ENCODE measurements at regions not wholly inside any gene's neighbourhood (a gene's known extent, or its start where the extent isn't known, plus 50 kb on each side); places are given as distances from the start of the nearest gene placed in this dataset.

DNA sequence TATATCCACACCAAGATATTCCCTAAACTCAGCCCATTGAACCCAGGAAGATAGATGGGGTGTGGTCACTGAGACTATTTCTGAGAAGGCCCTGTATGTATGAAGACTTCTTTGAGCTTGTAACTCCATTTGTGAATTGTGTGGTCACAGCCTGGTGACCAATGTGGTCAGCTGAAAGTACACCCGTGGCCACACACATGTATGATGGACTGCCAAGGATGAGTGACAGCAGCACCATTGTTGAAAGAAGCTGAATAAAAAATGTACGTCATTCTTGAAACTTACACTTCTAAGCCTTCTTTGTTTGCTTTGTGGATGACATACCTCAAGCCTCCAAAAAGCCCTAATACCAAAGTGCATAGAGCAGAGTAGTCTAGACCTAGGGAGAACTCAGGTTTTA, 581.4 kb downstream of the RAB28 start:
- no peaks in the 10 kb centered on the region for H3K9me3 ChIP-seq (ENCODE audit: control insufficient read depth in 1 of 2, insufficient read depth in 1 of 2, low read depth in 1 of 2, low read length in 2 of 2)
- H4K20me1 ChIP-seq (ENCODE audit: insufficient read depth), result no peaks in the 10 kb centered on the region
- ChIA-PET CTCF (no interaction called here), RAD21 (ENCODE audit: low non-redundant PET in 1 of 2, low total read pairs in 2 of 2, uncharacterized antibody in 2 of 2, unreplicated experiment in 2 of 2) (no interaction called here), POLR2A (no interaction called here)
- TF ChIP-seq SP1 (IDR thresholded peaks at IDR 0.05; ENCODE audit: low read depth) (no peak), CBX3 (IDR thresholded peaks at IDR 0.05; ENCODE audit: low read depth) (no peak), ELF1 (IDR thresholded peaks at IDR 0.05; ENCODE audit: borderline replicate concordance, low read depth) (no peak), EGR1 (IDR thresholded peaks at IDR 0.05; ENCODE audit: low read depth) (no peak), SRF (IDR thresholded peaks at IDR 0.05; ENCODE audit: low read depth) (no peak), FOSL1 (IDR thresholded peaks at IDR 0.05; ENCODE audit: low read depth) (no peak)
- H3K4me1 ChIP-seq (ENCODE audit: control insufficient read depth in 1 of 2, insufficient read depth in 2 of 2, low read length in 2 of 2), result no peaks in the 10 kb centered on the region
- intact Hi-C loops (cut with micrococcal nuclease), result no loop called here
- ATAC-seq, result no peak
- H3K4me3 ChIP-seq (replicated peaks in 1 of 2; ENCODE audit: low read depth in 1 of 2, low read length in 2 of 2), result no peak overlapping the region
- peaks cover 5% of the 10 kb centered on the region; the same call in 1 of the 2 replicates for H3K27me3 ChIP-seq (ENCODE audit: insufficient read depth, low read length)
- H3K9ac ChIP-seq (ENCODE audit: low read length), result no peak overlapping the region
- H3K36me3 ChIP-seq (ENCODE audit: control insufficient read depth in 1 of 2, insufficient read depth in 2 of 2, low read length in 2 of 2), result no peaks in the 10 kb centered on the region
- no peaks in the 10 kb centered on the region for H3K79me2 ChIP-seq (ENCODE audit: insufficient read depth, low read length)
- H3K9me2 ChIP-seq (ENCODE audit: insufficient read depth), result no peaks in the 10 kb centered on the region
- no peak overlapping the region for H3K27ac ChIP-seq (ENCODE audit: low read depth, low read length)
- no peak overlapping the region for H2AFZ ChIP-seq (ENCODE audit: low read depth, low read length, poor library complexity, severe bottlenecking)
- no TSS peak for BruUV-seq (replicated peaks)
- DNase-seq (ENCODE audit: low read depth, low spot score), result no peak
- H3K4me2 ChIP-seq (ENCODE audit: low read length), result no peak overlapping the region

DNA sequence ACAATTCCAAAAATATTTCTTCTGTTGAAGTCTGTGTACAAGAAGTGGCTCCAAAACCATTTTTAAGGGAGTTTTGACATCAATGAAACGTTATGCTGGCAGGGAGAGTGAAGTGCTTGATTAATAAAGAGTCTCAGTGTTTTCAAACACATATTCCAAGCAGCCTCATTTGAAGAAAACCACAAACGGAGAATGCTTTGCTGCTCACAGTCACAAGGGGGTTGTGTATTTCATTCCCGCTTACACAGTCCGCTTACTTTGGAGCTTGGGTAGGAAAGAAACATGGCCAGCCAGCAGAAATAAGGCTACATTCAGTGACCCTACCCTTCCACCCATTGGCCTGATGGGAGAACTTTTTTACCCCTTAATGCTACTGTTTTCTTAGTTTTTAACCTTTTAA, 586.2 kb downstream of the RAB28 start:
- H2AFZ ChIP-seq (ENCODE audit: low read depth, low read length, poor library complexity, severe bottlenecking), result no peak overlapping the region
- ChIA-PET RAD21 (ENCODE audit: low non-redundant PET in 1 of 2, low total read pairs in 2 of 2, uncharacterized antibody in 2 of 2, unreplicated experiment in 2 of 2) (no interaction called here), CTCF (no interaction called here), POLR2A (no interaction called here)
- H3K27me3 ChIP-seq (ENCODE audit: insufficient read depth, low read length), result peaks cover 5% of the 10 kb centered on the region; the same call in 1 of the 2 replicates
- H3K79me2 ChIP-seq (ENCODE audit: insufficient read depth, low read length), result no peaks in the 10 kb centered on the region
- no peaks in the 10 kb centered on the region for H3K36me3 ChIP-seq (ENCODE audit: control insufficient read depth in 1 of 2, insufficient read depth in 2 of 2, low read length in 2 of 2)
- H3K9ac ChIP-seq (ENCODE audit: low read length), result no peak overlapping the region
- no peak overlapping the region for H3K4me3 ChIP-seq (replicated peaks in 1 of 2; ENCODE audit: low read depth in 1 of 2, low read length in 2 of 2)
- no peak overlapping the region for H3K4me2 ChIP-seq (ENCODE audit: low read length)
- ATAC-seq (no peak), DNase-seq (ENCODE audit: low read depth, low spot score) (no peak)
- no TSS peak for BruUV-seq (replicated peaks)
- no peaks in the 10 kb centered on the region for H3K4me1 ChIP-seq (ENCODE audit: control insufficient read depth in 1 of 2, insufficient read depth in 2 of 2, low read length in 2 of 2)
- no peaks in the 10 kb centered on the region for H3K9me2 ChIP-seq (ENCODE audit: insufficient read depth)
- no peaks in the 10 kb centered on the region for H3K9me3 ChIP-seq (ENCODE audit: control insufficient read depth in 1 of 2, insufficient read depth in 1 of 2, low read depth in 1 of 2, low read length in 2 of 2)
- no peaks in the 10 kb centered on the region for H4K20me1 ChIP-seq (ENCODE audit: insufficient read depth)
- intact Hi-C loops (cut with micrococcal nuclease), result no loop called here
- no peak overlapping the region for H3K27ac ChIP-seq (ENCODE audit: low read depth, low read length)
- no peak for TF ChIP-seq EGR1 (IDR thresholded peaks at IDR 0.05; ENCODE audit: low read depth)
- TF ChIP-seq, protein P1, sequence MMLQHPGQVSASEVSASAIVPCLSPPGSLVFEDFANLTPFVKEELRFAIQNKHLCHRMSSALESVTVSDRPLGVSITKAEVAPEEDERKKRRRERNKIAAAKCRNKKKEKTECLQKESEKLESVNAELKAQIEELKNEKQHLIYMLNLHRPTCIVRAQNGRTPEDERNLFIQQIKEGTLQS (IDR thresholded peaks at IDR 0.05), result no peak
- no peak for TF ChIP-seq JUND (IDR thresholded peaks at IDR 0.05)
- TF ChIP-seq POLR2A (IDR thresholded peaks at IDR 0.05; ENCODE audit: borderline replicate concordance, extremely low read depth, insufficient read depth, insufficient read length), result no peak
- no peak for TF ChIP-seq ELF1 (IDR thresholded peaks at IDR 0.05; ENCODE audit: borderline replicate concordance, low read depth)
- no peak for TF ChIP-seq SP1 (IDR thresholded peaks at IDR 0.05; ENCODE audit: low read depth)
- no peak for TF ChIP-seq FOSL1 (IDR thresholded peaks at IDR 0.05; ENCODE audit: low read depth)
- no peak for TF ChIP-seq EZH2 (IDR thresholded peaks at IDR 0.05)
- TF ChIP-seq YY1 (IDR thresholded peaks at IDR 0.05; ENCODE audit: extremely low read depth, insufficient replicate concordance, low read depth, low read length), result no peak
- no peak for TF ChIP-seq EZH2phosphoT487 (IDR thresholded peaks at IDR 0.05; ENCODE audit: borderline replicate concordance)
- TF ChIP-seq, protein P2, sequence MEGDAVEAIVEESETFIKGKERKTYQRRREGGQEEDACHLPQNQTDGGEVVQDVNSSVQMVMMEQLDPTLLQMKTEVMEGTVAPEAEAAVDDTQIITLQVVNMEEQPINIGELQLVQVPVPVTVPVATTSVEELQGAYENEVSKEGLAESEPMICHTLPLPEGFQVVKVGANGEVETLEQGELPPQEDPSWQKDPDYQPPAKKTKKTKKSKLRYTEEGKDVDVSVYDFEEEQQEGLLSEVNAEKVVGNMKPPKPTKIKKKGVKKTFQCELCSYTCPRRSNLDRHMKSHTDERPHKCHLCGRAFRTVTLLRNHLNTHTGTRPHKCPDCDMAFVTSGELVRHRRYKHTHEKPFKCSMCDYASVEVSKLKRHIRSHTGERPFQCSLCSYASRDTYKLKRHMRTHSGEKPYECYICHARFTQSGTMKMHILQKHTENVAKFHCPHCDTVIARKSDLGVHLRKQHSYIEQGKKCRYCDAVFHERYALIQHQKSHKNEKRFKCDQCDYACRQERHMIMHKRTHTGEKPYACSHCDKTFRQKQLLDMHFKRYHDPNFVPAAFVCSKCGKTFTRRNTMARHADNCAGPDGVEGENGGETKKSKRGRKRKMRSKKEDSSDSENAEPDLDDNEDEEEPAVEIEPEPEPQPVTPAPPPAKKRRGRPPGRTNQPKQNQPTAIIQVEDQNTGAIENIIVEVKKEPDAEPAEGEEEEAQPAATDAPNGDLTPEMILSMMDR (IDR thresholded peaks at IDR 0.05 in 2 of 3, conservative IDR thresholded peaks at IDR 0.05 in 1 of 3; ENCODE audit: borderline replicate concordance in 1 of 3, insufficient read depth in 1 of 3, low read depth in 2 of 3, low read length in 2 of 3), result no peak
- TF ChIP-seq ZFX (IDR thresholded peaks at IDR 0.05), result no peak
- TF ChIP-seq RAD21 (IDR thresholded peaks at IDR 0.05; ENCODE audit: low read depth), result no peak
- no peak for TF ChIP-seq CEBPB (IDR thresholded peaks at IDR 0.05; ENCODE audit: low read depth)
- no peak for TF ChIP-seq POLR2AphosphoS5 (IDR thresholded peaks at IDR 0.05; ENCODE audit: low read depth, low read length)
- no peak for TF ChIP-seq CBX3 (IDR thresholded peaks at IDR 0.05; ENCODE audit: low read depth)
- TF ChIP-seq, protein P3, sequence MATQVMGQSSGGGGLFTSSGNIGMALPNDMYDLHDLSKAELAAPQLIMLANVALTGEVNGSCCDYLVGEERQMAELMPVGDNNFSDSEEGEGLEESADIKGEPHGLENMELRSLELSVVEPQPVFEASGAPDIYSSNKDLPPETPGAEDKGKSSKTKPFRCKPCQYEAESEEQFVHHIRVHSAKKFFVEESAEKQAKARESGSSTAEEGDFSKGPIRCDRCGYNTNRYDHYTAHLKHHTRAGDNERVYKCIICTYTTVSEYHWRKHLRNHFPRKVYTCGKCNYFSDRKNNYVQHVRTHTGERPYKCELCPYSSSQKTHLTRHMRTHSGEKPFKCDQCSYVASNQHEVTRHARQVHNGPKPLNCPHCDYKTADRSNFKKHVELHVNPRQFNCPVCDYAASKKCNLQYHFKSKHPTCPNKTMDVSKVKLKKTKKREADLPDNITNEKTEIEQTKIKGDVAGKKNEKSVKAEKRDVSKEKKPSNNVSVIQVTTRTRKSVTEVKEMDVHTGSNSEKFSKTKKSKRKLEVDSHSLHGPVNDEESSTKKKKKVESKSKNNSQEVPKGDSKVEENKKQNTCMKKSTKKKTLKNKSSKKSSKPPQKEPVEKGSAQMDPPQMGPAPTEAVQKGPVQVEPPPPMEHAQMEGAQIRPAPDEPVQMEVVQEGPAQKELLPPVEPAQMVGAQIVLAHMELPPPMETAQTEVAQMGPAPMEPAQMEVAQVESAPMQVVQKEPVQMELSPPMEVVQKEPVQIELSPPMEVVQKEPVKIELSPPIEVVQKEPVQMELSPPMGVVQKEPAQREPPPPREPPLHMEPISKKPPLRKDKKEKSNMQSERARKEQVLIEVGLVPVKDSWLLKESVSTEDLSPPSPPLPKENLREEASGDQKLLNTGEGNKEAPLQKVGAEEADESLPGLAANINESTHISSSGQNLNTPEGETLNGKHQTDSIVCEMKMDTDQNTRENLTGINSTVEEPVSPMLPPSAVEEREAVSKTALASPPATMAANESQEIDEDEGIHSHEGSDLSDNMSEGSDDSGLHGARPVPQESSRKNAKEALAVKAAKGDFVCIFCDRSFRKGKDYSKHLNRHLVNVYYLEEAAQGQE (IDR thresholded peaks at IDR 0.05; ENCODE audit: low read depth), result no peak
